ENCODE measurements at regions not wholly inside any gene's neighbourhood (a gene's known extent, or its start where the extent isn't known, plus 50 kb on each side); places are given as distances from the start of the nearest gene placed in this dataset.

DNA sequence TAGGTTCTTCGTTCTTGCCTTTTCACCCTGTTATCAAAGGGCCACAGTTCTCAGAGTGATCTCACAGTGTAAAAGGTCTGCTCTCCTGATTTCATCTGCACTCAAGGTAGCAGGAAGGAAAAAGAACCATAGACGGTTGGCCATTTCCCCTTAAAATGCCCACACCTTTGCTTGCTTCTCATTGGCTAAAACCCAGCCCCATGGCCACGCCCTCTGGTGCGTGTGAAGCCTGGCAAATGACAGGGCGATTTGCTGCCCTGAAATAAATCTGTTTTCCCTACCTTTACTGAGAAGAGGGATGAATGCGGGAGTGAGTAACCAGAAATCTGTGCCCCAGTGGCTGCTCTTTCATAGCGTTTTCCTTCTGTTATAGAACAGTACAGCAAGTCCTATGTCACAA lies 269.3 kb downstream of the POU4F1 start:
- no peak for TF ChIP-seq POLR2AphosphoS5 (IDR thresholded peaks at IDR 0.05; ENCODE audit: borderline replicate concordance, low read depth, low read length)
- no peak for TF ChIP-seq EZH2 (IDR thresholded peaks at IDR 0.05)
- TF ChIP-seq FOXP2 (optimal IDR thresholded peaks at IDR 0.05; ENCODE audit: control extremely low read depth, extremely low read length, insufficient read depth): no peak
